ENCODE measurements at regions not wholly inside any gene's neighbourhood (a gene's known extent, or its start where the extent isn't known, plus 50 kb on each side); places are given as distances from the start of the nearest gene placed in this dataset.

DNA sequence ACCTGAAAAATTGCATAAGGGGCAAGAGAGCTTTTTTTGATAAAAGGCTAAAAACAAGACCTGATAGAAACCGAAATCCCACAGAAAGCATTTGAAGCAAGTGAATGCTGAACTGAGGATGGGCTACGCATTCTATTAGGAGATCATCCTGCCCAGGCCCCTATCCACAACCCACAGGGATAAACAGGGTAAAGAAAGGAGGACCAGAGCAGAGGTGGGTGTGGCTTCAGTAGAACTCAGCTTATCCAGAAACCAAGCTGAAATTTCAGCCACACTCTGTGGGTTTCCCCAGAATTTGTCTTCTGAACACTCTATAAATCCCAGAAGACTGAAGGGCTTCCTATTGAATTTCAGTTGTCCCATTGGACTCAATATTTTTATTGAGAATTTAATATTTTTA lies 195.1 kb downstream of the ETS1 start:
- Histone ChIP-seq H3K4me3 (no peak overlapping the region), H3K27me3 (no peaks in the 10 kb centered on the region), H3K9me3 (no peaks in the 10 kb centered on the region), H3K27ac (no peak overlapping the region), H3K36me3 (no peaks in the 10 kb centered on the region), H3K4me1 (no peaks in the 10 kb centered on the region)
- no peak for DNase-seq
- no peak for TF ChIP-seq POLR2A (IDR thresholded peaks at IDR 0.05)
- TF ChIP-seq, protein P1, sequence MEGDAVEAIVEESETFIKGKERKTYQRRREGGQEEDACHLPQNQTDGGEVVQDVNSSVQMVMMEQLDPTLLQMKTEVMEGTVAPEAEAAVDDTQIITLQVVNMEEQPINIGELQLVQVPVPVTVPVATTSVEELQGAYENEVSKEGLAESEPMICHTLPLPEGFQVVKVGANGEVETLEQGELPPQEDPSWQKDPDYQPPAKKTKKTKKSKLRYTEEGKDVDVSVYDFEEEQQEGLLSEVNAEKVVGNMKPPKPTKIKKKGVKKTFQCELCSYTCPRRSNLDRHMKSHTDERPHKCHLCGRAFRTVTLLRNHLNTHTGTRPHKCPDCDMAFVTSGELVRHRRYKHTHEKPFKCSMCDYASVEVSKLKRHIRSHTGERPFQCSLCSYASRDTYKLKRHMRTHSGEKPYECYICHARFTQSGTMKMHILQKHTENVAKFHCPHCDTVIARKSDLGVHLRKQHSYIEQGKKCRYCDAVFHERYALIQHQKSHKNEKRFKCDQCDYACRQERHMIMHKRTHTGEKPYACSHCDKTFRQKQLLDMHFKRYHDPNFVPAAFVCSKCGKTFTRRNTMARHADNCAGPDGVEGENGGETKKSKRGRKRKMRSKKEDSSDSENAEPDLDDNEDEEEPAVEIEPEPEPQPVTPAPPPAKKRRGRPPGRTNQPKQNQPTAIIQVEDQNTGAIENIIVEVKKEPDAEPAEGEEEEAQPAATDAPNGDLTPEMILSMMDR (IDR thresholded peaks at IDR 0.05): no peak
- intact Hi-C loops (cut with DNase I; ENCODE audit: low total_unique reads): no loop called here

GRCh38 chr11:128391811-128392210 lies 195.5 kb downstream of the ETS1 start:
- intact Hi-C loops (cut with DNase I; ENCODE audit: low total_unique reads): no loop called here
- no peaks in the 10 kb centered on the region for H3K9me3 ChIP-seq
- TF ChIP-seq POLR2A (IDR thresholded peaks at IDR 0.05): no peak
- TF ChIP-seq, protein P1 (IDR thresholded peaks at IDR 0.05): no peak
- H3K36me3 ChIP-seq: no peaks in the 10 kb centered on the region
- no peaks in the 10 kb centered on the region for H3K4me1 ChIP-seq
- no peak overlapping the region for H3K27ac ChIP-seq
- H3K27me3 ChIP-seq: no peaks in the 10 kb centered on the region
- no peak for DNase-seq
- H3K4me3 ChIP-seq: no peak overlapping the region

- Histone ChIP-seq H3K27ac (no peak overlapping the region), H3K36me3 (no peaks in the 10 kb centered on the region), H3K27me3 (no peaks in the 10 kb centered on the region), H3K4me3 (no peak overlapping the region), H3K9me3 (no peaks in the 10 kb centered on the region), H3K4me1 (no peaks in the 10 kb centered on the region)
- TF ChIP-seq POLR2A (IDR thresholded peaks at IDR 0.05): no peak
- TF ChIP-seq, protein P1 (IDR thresholded peaks at IDR 0.05): no peak
- intact Hi-C loops (cut with DNase I; ENCODE audit: low total_unique reads): no loop called here
- no peak for DNase-seq
Measured at GRCh38 chr11:128390246-128390645, 197.1 kb downstream of the ETS1 start.

DNA sequence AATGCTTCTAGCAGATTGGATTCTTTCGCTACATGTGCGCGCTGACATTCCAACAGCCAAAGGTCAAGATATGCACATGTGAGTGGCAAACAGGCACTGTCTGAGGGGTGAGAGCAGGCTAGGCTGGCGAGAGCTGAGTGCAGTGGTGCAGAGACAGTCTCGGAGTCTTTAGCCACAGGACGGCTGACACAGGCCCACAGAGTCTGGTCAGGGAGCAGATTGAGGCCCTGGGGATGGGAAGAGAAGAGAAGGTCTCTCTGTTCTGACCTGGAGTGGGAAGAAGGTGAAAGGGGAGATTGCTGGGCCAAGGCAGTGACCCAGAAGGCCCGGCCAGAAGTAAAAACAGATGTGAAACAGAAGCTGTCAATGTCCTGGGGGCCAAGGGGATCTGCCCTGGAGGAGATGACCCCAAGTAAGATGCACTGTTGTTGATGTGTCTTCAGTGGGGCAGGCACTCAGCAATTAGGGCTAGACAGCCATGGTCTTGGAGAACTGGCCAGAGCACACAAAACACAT lies 197.8 kb downstream of the ETS1 start:
- H3K27me3 ChIP-seq: no peaks in the 10 kb centered on the region
- H3K4me3 ChIP-seq: no peak overlapping the region
- H3K4me1 ChIP-seq: no peaks in the 10 kb centered on the region
- intact Hi-C loops (cut with DNase I; ENCODE audit: low total_unique reads): no loop called here
- no peaks in the 10 kb centered on the region for H3K9me3 ChIP-seq
- no peak for DNase-seq
- no peak overlapping the region for H3K27ac ChIP-seq
- no peaks in the 10 kb centered on the region for H3K36me3 ChIP-seq
- TF ChIP-seq, protein P1 (IDR thresholded peaks at IDR 0.05): no peak
- no peak for TF ChIP-seq POLR2A (IDR thresholded peaks at IDR 0.05)

- intact Hi-C loops (cut with DNase I; ENCODE audit: low total_unique reads): no loop called here
- no peaks in the 10 kb centered on the region for H3K4me1 ChIP-seq
- no peak overlapping the region for H3K27ac ChIP-seq
- no peaks in the 10 kb centered on the region for H3K9me3 ChIP-seq
- H3K36me3 ChIP-seq: no peaks in the 10 kb centered on the region
- TF ChIP-seq, protein P1 (IDR thresholded peaks at IDR 0.05): no peak
- no peak for TF ChIP-seq POLR2A (IDR thresholded peaks at IDR 0.05)
- no peaks in the 10 kb centered on the region for H3K27me3 ChIP-seq
- H3K4me3 ChIP-seq: no peak overlapping the region
- no peak for DNase-seq
Measured at GRCh38 chr11:128388206-128388815, 199.0 kb downstream of the ETS1 start.

Data from uterus (tissue), 3 donors.